EH (cell line): ENCODE measurements at regions not wholly inside any gene's neighbourhood (a gene's known extent, or its start where the extent isn't known, plus 50 kb on each side); places are given as distances from the start of the nearest gene placed in this dataset.

Source experiments
- DNase-seq: peaks from one replicate; pipeline ENCODE4 v3.0.0-alpha.2; 2015; ENCODE audit warnings: low read depth

- no peak for DNase-seq
These were observed 260.8 kb upstream of the HABP2 start for GRCh38 chr10:113292086-113292485.

- DNase-seq, result no peak
These were observed 260.1 kb upstream of the HABP2 start for GRCh38 chr10:113292743-113293142.

DNA sequence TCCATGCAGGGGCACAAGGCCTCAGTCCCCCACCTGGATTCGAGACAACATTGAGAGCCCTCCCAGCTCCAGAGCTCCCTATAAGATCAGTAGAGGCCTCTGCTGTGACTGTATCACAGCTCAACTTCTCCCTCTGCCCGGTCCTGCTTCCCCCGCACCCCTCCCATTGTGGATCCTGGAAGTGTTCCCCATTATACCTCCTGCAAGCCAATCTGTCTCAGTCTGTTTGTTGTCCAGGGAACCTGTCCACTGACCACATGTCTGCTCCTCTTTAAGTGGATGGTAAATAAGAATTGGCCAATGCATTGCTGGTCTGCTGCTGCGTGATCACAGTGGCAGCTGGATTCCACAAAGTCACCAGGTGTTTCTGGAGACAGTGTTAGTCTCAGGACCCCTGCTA, 259.7 kb upstream of the HABP2 start:
- DNase-seq, result no peak

DNA sequence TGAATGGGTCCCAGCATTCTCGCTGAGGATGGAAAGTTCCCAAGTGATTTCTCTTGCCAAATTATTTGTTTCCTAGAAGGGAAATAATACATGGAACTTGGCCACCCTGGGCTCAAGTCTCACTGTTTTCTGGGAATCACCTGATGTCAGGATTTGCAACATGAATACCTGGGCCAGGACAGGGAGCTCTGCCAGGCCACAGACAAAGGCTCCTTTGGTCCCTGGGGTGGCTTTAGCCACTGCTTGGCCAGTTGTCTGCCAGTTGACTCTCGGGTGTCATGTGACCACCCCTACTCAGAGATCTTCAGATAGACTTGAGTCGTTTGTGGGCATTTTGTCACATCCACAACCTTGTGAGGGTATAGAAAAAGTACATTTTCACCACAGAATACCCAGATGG, 258.0 kb upstream of the HABP2 start:
- DNase-seq, result no peak

GRCh38 chr10:113297226-113297625, 255.6 kb upstream of the HABP2 start:
- DNase-seq, result peak; percentile 95

DNA sequence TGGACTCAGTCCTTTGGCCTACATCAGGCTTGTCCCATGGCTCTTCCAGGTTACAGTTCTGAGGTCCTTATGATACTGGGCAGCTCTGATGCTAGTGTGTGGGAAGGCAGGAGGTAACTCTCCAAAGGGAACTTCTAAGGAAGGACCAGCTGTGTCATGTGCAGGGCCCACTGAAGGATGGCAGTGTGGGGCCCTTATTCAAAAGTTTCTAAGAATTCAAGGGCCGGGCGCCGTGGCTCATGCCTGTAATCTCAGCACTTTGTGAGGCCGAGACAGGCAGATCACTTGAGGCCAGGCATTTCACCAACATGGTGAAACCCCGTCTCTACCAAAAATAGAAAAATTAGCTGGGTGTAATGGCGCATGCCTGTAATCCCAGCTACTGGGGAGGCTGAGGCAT, 254.2 kb upstream of the HABP2 start:
- no peak for DNase-seq

GRCh38 chr10:113300201-113300600, 252.7 kb upstream of the HABP2 start:
- no peak for DNase-seq

- no peak for DNase-seq
These were observed 252.2 kb upstream of the HABP2 start for GRCh38 chr10:113300617-113301016.

DNA sequence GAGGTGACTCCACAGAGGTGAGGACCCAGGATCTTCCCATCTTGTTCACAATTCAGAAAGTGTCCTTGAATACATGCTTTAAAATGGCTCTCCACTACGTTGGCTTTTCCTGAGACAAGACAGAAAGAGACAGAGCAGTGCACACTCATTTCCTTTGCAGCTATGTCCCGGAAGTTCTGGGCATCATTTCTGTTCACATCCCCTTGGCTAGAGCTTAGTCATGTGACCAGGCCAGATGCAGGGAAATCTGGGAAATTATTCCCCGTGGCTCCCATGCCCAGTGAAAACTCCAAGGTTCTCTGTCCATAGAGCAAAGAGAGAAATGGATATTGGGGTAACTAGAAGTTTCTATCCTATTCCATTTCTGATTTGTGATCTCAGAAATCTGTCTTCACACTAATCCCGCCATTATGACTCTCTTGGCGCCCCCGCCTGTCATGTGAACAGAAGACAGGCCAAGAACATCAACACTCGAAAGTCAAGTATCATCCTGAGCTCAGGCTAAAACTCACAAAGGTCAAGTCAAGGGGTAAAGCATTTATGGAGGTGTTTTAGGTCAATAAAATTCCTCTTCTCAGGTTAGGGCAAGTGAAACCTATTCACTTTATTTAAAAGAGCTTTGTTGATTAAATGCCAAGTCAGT, 251.4 kb upstream of the HABP2 start:
- no peak for DNase-seq

GRCh38 chr10:113302062-113302461, 250.8 kb upstream of the HABP2 start:
- no peak for DNase-seq

DNA sequence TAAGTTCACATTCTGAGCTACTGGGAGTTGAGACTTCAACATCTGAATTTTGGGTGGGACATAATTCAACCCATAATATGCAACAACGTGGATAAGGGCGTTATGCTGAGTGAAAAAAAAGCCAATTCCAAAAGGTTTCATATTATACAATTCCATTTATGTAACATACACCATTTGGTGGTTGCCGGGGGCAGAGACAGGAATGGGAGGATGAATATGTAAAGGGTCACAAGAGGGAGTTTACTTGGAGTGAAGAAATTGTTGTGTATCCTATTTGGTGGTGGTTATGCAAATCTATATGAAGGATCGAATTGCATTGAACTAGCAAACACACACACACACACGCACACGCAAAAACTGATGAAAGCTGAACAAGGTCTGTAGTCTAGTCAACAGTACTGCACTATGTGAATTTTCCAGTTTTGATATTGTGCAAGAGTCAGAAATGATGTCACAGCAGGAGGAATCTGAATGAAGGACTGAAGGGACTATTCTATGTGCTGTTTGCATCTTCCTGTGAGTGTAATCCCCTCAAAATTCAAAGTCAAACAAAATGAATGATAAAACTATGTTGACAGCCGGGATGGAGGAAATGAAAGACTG, 249.2 kb upstream of the HABP2 start:
- peak; percentile 43 for DNase-seq

DNA sequence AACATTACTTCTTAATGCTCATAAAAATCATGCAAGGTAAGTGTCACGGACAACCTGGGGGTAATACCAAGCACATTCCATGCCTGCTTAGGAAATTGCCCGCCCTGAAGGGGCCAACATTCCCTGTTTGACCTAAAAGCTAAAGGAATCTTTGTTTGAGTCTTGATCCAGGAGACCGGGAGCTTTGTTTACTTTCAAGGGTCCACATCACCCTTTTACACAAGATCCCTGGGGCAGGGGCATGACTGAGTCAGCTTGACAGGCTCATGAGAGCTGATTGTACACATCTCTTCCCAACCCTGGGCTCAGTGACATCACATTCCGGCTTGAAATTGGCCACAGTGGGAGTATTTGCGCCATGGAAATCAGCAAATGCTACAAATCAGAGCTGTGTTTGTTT, 248.1 kb upstream of the HABP2 start:
- peak; percentile 9 for DNase-seq

- DNase-seq, result peak; percentile 75
These were observed 247.0 kb upstream of the HABP2 start for GRCh38 chr10:113305871-113306270.

DNA sequence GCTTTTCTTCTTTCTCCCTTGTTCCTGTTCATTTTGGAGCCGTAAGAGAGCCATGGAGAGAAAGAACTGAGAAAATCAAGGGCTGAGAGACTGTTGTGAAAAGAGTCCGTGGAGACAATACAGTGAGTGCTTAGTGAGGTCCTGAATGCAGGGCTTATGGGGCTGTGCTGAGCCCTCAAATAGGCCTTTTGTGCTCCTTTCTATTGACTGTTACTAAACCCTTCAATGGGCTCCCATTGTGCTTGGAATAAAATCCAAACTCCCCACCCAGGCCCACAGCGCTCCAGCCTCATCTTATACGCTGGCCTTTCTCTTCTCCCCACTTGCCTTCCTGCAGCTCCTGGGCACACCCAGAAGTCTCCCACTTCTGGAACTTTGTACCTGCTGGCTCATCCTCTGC, 243.1 kb upstream of the HABP2 start:
- DNase-seq, result no peak

GRCh38 chr10:113310347-113310746, 242.5 kb upstream of the HABP2 start:
- DNase-seq, result no peak

- no peak for DNase-seq
These were observed 239.7 kb upstream of the HABP2 start for GRCh38 chr10:113313048-113313602.

- DNase-seq, result no peak
These were observed 239.1 kb upstream of the HABP2 start for GRCh38 chr10:113313722-113314121.

- DNase-seq, result no peak
These were observed 236.3 kb upstream of the HABP2 start for GRCh38 chr10:113316506-113316905.

DNA sequence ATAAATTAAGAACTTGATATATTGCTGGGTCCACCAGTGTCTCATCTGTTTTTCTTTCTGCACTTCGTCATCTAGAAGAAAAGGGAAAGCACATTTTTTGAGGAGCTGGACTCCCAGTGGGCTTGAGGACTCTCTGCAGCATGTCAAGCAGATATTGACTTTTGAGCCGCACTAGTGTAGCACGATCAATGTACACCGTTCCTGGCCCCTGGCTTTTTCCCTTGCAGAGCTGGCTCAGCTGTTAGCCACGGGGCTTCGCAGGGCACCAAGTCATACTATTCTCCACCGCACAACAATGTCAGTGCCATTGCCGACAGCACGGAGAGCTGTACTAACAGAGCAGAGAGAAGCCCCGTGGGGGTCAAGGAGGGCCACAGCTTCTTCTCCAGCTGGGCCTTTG, 235.4 kb upstream of the HABP2 start:
- no peak for DNase-seq

GRCh38 chr10:113319479-113319878, 233.4 kb upstream of the HABP2 start:
- peak; percentile 8 for DNase-seq

- DNase-seq, result no peak
These were observed 232.6 kb upstream of the HABP2 start for GRCh38 chr10:113320211-113320610.

DNA sequence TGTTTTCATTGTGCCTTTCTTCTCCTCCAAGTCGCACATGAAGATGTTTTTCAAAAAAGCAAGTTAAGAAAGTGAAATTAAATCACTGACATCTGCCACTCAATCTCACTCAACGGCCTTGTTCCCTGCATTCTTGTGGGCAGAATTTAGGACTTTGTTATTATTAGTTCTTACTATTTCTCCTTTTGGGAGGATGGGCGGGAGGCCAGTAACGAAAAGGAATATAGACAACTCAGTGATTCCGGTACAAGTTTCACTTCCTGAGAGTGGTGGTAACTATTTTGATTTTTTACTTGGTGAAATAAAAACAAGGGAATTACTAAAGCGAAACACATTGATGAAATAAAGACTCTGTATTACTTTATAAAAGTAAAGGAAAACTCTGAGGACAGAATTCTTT, 231.9 kb upstream of the HABP2 start:
- DNase-seq, result no peak

DNA sequence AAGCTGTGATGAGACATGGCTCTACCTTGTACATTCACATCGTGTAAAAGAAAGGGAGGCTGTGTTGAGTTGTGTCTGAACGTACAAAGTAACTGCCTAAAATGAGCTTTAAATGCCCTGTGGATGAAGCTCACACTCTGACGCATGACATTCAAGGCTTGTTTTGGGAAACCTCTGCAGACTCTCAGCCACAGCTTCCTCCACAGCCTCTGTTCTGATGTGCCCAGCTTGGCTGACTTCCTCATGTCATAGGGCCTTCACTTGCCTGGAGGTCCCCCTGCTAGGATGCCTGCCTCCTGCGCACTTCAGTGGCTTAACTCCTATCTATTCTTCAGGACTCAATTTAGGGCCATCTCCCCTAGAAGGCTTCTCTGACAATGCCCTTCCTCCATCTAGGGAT, 230.0 kb upstream of the HABP2 start:
- no peak for DNase-seq

- DNase-seq, result no peak
These were observed 228.9 kb upstream of the HABP2 start for GRCh38 chr10:113323985-113324384.
